ENCODE measurements at regions not wholly inside any gene's neighbourhood (a gene's known extent, or its start where the extent isn't known, plus 50 kb on each side); places are given as distances from the start of the nearest gene placed in this dataset.

- ChIA-PET CTCF (no interaction called here), POLR2A (interaction anchor here (0.6 kb wide), 1 partner anchor 16 kb away, joined by 3 read pairs; no protein-coding TSS in a partner anchor)
- Mint-ChIP-seq H3K4me1 (peaks cover 6% of the 10 kb centered on the region), H3K4me3 (no peak overlapping the region), H3K27me3 (ENCODE audit: low read depth) (no peaks in the 10 kb centered on the region), H3K9me3 (no peaks in the 10 kb centered on the region), H3K36me3 (no peaks in the 10 kb centered on the region), H3K27ac (no peak overlapping the region; the same call in 1 of the 2 replicates)
- DNase-seq (ENCODE audit: low spot score), result no peak
- ATAC-seq, result no peak
- TF ChIP-seq OVOL2 (CRISPR knock-in tag; IDR thresholded peaks at IDR 0.05; ENCODE audit: borderline replicate concordance) (no peak), ZNF232 (CRISPR knock-in tag; IDR thresholded peaks at IDR 0.05) (no peak), JAZF1 (CRISPR knock-in tag; IDR thresholded peaks at IDR 0.05) (no peak)
Observed at GRCh38 chr2:66301022-66301766, 133.7 kb upstream of the MEIS1 start.

GRCh38 chr2:66283787-66284186 lies 151.1 kb upstream of the MEIS1 start:
- ATAC-seq (no peak), DNase-seq (ENCODE audit: low spot score) (no peak)
- POLR2A ChIA-PET, result no interaction called here
- H3K36me3 Mint-ChIP-seq, result no peaks in the 10 kb centered on the region
- H3K4me1 Mint-ChIP-seq, result no peaks in the 10 kb centered on the region
- H3K9me3 Mint-ChIP-seq, result peaks cover 22% of the 10 kb centered on the region
- no peak overlapping the region for H3K27ac Mint-ChIP-seq
- TF ChIP-seq ETV6 (CRISPR knock-in tag; IDR thresholded peaks at IDR 0.05) (no peak), PRDM15 (CRISPR knock-in tag; IDR thresholded peaks at IDR 0.05) (no peak), ESRRA (CRISPR knock-in tag; IDR thresholded peaks at IDR 0.05; ENCODE audit: borderline replicate concordance) (no peak), TEAD4 (CRISPR knock-in tag; IDR thresholded peaks at IDR 0.05) (no peak), NFATC4 (CRISPR knock-in tag; IDR thresholded peaks at IDR 0.05) (no peak), MLX (CRISPR knock-in tag; IDR thresholded peaks at IDR 0.05) (no peak), ZNF121 (CRISPR knock-in tag; IDR thresholded peaks at IDR 0.05) (no peak), OVOL2 (CRISPR knock-in tag; IDR thresholded peaks at IDR 0.05; ENCODE audit: borderline replicate concordance) (no peak), GRHL2 (CRISPR knock-in tag; IDR thresholded peaks at IDR 0.05; ENCODE audit: insufficient replicate concordance, severe bottlenecking) (no peak), SP1 (CRISPR knock-in tag; conservative IDR thresholded peaks at IDR 0.05) (no peak), FOXP1 (CRISPR knock-in tag; IDR thresholded peaks at IDR 0.05; ENCODE audit: borderline replicate concordance) (no peak), NR3C1 (CRISPR knock-in tag; conservative IDR thresholded peaks at IDR 0.05; ENCODE audit: low read depth) (no peak), TCF7 (CRISPR knock-in tag; IDR thresholded peaks at IDR 0.05; ENCODE audit: low read depth) (no peak), ERG (CRISPR knock-in tag; IDR thresholded peaks at IDR 0.05) (no peak), ATF2 (CRISPR knock-in tag; IDR thresholded peaks at IDR 0.05; ENCODE audit: borderline replicate concordance, low read depth) (no peak)
- no peak overlapping the region for H3K4me3 Mint-ChIP-seq
- CTCF ChIA-PET, result no interaction called here
- H3K27me3 Mint-ChIP-seq (ENCODE audit: low read depth), result no peaks in the 10 kb centered on the region

All from WTC11 (cell line).